ENCODE measurements at regions not wholly inside any gene's neighbourhood (a gene's known extent, or its start where the extent isn't known, plus 50 kb on each side); places are given as distances from the start of the nearest gene placed in this dataset.

GRCh38 chr6:132937466-132937906, 123.1 kb downstream of the RPS12 start:
- peak; percentile 90 for DNase-seq

DNA sequence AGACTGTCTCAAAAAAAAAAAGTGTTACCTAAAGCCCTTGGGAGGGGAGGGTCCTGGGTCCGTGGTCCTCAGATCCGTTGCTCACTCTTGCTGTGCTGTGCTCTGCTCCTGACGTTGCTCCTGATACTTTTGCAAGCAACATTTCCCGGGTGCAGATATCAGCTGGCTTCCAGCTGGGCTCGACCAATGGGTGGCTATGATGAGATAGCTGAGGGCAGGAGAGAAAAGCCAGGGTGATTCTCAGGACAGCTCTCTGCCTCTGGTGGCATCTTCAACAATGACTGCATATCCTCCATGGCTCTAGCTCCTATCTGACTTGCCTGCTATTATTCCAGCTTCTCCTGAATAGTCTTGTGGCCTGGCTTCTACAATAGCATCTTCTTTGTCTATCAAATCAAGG, 134.5 kb downstream of the RPS12 start:
- no peak for DNase-seq

- peak; percentile 5 for DNase-seq
Measured at GRCh38 chr6:132950566-132950965, 136.2 kb downstream of the RPS12 start.

DNA sequence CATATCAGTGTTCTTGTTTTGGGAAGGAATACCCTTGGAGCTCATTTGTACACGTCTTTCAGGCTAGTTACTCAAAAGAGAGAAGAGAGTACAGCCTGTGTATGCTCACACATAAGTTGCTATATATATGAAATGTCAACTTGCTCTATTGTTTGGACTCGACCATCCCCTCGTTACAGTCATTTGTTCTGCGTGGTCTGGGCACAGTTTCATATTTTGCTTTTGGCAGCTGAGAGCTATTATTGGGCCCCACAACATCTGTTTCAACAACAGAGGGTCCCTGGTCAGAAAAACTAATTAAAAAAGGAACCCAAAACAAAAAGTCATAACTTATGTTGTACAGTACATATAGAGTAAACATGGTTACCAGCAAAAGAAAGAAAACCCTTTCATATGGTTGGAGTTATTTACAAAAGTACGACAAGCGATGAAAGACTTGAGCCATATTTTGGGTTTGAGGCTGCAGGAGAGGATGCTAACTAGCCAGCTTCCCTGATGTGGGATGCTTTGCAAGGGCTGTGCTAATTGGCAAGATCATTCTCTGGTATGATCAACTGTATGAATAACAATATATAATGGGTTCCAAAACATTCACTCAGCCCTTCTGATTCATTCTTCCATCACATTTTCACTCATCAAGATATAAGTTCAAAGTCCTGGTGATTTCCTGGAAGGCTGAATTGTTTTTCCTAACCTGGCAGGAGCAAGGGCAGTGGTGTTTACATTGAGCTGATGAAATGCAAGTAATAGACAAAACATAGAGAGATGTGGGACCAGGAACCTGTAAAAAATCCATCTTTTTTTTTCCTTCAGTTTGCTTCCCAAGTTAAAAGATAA, 137.9 kb downstream of the RPS12 start:
- DNase-seq, result no peak

- peak; percentile 49 for DNase-seq
Measured at GRCh38 chr6:132952986-132953385, 138.6 kb downstream of the RPS12 start.

DNA sequence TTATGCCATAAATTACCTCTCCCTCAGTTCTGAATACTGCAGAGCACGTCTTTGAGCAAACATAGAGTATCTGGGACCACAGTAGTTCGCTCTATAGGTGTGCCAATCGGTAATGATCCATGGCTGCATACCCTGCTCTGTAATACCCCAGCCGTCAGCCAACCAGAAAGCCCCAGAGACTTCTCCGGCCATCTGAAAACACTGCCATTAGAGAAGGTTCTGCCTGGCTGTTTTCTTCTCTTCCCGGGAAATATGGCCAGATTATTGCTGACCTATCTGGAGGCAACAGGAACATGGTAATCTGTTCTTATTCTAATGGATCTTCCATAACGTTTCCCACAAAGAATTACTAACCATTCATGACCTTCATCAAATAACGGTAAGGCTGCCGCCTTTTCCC, 139.9 kb downstream of the RPS12 start:
- no peak for DNase-seq

DNA sequence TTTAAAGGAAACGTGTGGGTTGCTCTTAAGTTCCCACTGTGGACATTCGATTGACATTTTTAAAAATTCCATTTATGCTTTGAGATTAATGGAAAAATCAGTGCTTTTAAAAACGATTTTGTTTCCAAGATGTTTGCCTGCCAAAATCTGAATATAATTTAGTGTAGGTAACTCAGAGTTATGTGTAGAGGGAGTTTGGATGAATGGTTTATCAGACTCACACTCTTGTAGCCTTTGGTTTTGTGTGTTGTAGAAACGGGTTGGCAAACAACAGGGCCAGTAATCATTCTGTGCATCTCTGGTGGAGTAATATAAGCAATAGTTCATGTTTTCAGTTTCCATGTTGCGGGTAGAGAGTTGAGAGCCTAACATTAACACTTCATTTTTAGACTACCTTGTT, 140.6 kb downstream of the RPS12 start:
- DNase-seq, result no peak

- no peak for DNase-seq
Measured at GRCh38 chr6:132959639-132960326, 145.4 kb downstream of the RPS12 start.

DNA sequence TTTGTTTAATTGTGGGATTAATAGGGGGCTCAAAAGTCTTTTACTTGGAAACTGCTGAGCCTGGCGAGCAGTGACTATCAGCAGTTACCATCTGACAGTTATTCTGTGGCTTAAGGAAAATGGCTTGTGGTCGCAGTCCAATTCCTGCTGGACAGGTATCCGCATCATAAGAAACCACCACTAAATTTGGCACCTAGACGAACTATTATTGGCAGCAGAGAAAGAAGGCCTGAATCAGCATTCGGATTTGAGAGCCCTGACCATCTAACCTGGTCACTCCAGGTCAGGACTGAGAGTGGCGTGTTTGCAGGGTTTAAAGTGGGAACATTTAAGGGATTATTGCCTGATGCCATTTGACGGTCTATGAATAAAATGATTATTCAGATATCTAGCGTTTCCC, 146.4 kb downstream of the RPS12 start:
- DNase-seq, result no peak

GRCh38 chr6:132961122-132961521, 146.8 kb downstream of the RPS12 start:
- no peak for DNase-seq

DNA sequence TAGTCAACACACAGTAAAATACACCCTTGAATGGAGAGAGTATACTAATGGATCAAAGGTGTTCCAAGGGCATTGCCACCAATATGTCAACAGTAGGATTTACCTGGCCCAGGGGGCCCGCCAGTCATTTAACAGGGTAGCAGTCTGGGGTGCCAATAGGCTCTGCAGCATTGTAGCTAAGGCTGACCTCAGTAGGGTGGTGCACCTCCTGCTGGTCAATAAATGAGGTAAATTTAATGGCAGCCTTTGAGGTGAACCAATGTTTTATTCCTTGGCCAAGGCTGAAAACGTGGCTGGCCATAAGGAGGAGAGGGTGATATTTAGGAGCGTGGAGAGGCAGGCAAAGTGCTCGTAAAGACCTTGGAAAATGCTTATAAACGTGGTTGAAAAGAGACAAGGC, 147.2 kb downstream of the RPS12 start:
- DNase-seq, result no peak

DNA sequence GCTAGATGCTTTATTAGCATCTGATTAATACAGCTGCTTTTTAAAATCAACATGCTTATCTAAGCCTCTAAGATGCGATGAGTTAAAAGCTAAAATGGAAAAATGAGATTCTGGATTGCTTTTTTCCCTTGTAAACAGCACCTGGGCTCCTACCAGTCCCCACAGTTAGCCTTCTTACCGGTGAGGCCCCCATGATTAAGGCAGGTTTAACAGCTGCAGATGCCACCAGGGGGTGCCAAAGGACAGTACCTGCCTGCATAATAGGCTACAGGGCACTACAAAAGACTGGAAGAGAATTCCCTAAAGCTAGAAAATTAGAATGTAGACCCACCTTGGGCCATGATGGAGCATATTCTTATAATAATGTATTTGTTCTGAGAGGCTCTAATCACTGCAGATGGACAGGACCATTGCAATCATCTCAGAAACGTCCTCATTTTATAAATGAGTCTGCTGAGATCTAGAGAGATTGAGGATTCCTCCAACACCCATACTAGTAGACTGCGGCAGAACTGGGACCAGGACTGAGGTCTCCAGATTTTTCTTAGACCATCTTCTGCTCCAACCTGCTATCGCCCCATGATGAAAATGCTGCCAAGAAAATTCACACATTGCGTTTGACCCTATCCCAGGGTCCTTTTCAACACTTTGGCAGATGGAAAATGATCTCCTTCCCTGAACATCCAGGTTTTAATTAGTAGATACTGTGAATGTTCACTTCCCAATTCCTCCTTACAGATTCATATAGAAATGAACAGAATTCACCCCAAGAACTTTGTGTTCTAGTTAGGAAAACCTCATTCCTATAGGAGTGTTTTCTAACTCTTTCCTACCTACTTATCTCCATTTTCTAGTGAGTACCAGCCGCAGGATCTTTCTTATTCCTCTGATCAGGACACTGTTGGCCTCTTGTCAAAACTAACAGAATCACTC, 148.8 kb downstream of the RPS12 start:
- DNase-seq, result peak; percentile 72

DNA sequence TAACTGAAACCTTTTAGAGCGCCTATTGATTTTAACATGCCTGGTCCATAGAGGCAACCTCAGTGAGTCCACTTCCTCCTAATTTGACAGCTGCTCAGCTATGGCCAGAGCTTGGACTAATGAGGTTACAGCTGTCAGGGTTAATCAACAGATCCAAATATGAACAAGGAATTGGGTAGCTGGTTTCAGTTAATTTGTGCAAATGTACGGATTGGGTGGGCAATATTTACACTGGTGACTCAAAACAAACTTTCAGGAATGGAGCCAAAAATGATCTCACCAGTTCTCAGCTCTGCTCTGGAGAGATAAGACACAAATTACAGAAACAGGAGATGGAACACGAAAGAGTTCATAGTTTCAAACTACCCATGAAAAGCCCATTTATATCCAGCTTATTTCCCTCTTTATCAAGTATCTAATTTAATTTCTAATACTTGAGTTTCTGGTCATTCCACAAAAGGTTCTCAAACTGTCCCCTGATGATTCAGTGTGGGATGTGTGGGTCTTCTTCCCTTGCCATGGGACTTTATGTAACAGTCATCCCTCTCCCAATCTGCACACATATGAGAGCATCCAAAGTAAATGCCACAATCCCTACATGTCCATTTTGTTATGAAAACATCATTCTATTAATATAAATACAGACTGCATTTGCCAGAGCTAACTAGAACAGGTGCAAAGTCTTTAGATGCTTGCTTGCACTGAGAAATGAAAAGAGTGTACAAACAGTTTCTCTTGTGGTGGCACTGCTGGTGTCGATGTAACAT, 149.9 kb downstream of the RPS12 start:
- peak; percentile 30 for DNase-seq

DNA sequence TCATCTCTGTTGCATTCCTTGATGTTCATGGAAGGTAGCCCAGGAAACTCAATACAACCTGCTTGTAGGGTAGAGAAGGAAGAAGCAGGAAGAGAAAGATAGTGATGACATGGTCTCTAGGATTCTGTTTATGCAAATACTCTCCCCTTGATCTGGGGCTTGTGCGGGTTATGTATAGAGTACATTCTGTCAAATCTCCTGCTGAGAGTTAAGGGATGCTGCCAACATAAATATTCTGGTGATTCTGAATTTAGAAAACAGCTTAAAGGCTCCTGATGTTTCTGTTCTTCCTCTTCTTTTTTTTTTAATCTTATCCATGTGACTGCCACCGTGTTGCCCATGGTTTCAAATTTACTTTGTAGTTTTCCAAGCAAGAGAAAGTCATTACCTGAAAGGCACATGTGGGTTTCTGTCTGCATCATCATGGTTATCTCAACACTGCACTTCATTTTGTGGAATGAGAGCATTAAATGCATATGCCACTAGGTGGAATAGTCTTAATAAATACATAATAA, 150.6 kb downstream of the RPS12 start:
- DNase-seq, result peak; percentile 26

DNA sequence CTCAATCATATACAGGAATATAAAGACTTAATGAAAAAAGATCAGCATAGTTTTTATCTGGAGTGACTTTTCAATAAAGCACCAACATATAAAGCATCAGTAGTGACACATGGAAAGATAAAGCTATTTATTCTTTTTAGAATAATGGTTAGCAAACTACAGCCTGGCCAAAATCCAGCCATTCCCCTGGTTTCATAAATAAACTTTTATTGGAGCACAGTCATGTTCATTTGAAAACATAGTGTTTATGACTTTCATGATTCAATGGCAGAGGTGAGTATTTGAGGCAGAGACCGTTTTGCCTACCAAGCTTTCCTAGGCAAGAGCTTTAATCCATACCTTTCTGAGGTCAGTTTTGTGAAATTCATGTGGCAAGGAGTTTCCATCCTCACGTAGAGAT, 153.5 kb downstream of the RPS12 start:
- DNase-seq, result no peak

DNA sequence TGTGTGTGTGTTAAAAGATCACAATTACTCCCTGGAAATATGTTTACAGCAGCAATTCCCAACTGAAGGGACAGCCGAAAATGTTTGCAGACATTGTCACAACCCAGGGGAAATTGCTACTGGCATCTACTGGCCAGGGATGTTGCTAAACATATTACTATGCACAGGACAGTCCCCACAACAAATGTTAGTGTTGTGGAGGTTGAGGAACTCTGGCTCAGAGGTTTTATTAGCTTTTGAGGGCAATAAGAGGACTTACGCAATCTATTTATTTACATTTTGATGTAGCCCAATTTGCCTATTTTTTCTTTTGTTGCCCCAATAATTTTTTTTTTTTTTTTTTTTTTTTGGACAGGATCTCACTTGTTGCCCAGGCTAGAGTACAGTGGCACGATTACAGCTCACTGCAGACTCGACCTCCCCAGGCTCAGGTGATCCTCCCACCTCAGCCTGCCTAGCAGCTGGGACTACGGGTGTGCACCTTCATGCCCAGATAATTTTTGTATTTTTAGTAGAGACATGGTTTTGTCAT, 154.1 kb downstream of the RPS12 start:
- no peak for DNase-seq

- DNase-seq, result no peak
Measured at GRCh38 chr6:132969196-132969595, 154.8 kb downstream of the RPS12 start.

DNA sequence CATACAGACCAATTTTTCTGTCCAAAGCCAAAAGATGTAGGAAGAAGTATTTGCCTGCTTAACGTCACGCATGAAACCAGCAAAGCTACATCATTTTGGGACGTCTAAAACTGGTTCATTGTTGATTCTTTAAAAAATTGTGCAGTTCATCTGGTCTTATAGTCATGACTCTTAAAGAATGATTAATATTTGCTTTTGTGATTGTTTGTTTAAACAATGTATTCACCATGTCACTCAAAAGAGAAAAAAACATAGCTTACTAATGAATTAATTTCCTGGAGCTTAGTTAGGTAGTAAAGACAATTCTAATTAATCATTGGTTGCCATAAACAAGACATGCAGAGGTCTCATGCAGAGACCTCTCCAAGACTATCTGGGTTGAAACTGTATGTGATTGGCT, 157.3 kb downstream of the RPS12 start:
- DNase-seq, result no peak

DNA sequence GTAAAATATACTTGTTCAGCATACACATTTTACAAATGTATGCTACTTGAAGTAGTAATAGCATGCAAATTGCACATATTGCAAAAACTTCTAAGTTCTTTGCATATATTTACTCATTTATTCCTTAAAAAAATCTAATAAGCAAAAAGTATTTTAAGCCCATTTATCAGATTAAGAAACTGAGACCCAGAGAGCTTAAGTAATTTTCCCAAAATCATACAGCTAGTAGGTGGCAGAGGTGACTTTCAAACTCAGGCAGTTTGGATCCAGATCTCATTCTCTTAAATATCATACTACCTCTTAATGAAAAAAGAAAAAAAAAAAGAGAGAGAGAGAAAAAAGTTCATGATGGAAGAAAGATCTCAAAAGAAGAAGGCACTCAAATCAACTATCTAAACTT, 157.9 kb downstream of the RPS12 start:
- no peak for DNase-seq

GRCh38 chr6:132972971-132973370, 158.6 kb downstream of the RPS12 start:
- DNase-seq, result peak; percentile 41

GRCh38 chr6:132973514-132973993, 159.2 kb downstream of the RPS12 start:
- DNase-seq, result peak; percentile 50

GRCh38 chr6:132974122-132974521, 159.8 kb downstream of the RPS12 start:
- no peak for DNase-seq

All from NCI-H2171 treated with DMSO at 0.1 percent for 48 hours (cell line).